A549 (cell line): ENCODE measurements at regions not wholly inside any gene's neighbourhood (a gene's known extent, or its start where the extent isn't known, plus 50 kb on each side); places are given as distances from the start of the nearest gene placed in this dataset.

Experiments used
- ATAC-seq, 2 experiments: fragments of 200-7000 bp in 1 of 2; fragments of >200 bp in 1 of 2; cut with Nextera tagmentation in 1 of 2; cut with Tn5 transposase in 1 of 2; 3 replicates each; pipeline versions ENCODE4 v1.8.0 to v1.9.1; 2018 to 2020; ENCODE audit warnings: mild to moderate bottlenecking in 1 of 2, moderate library complexity in 1 of 2
- CTCF ChIA-PET: fragments of 300-600 bp; sonication (Branson Sonifier 250); formaldehyde crosslinking; extraction: SDS; loops from one replicate; lab custom pipeline; 2021; ENCODE audit warnings: antibody characterized with exemption, inconsistent platforms; lab: Yijun Ruan, JAX
- POLR2A ChIA-PET: fragments of 350-600 bp; formaldehyde crosslinking; extraction: SDS; loops from one replicate; lab custom pipeline; 2021; ENCODE audit warnings: antibody characterized with exemption, inconsistent platforms; lab: Yijun Ruan, JAX
- DNase-seq, 2 experiments: peaks; one replicate each; pipeline versions ENCODE4 v3.0.0 to v3.0.0-alpha.2; 2011 to 2016; ENCODE audit warnings: low read depth in 1 of 2, low spot score in 1 of 2
- FAIRE-seq: peaks from 2 replicates; lab custom pipeline; 2011; peaks lifted over from hg19 to GRCh38; lab: Jason Lieb, UNC
- H3K27ac ChIP-seq, 2 experiments: fragments of >200 bp; sonication (Bioruptor Twin); formaldehyde crosslinking; 3 replicates each; pipeline ENCODE4 v1.5.1; 2016 to 2017
- H3K4me1 ChIP-seq: fragments of >200 bp; sonication (Bioruptor Twin); formaldehyde crosslinking; 3 replicates; pipeline ENCODE4 v1.6.1; 2016
- H3K4me2 ChIP-seq: fragments of >200 bp; sonication (Bioruptor Twin); formaldehyde crosslinking; 3 replicates; pipeline ENCODE4 v1.6.1; 2016
- H3K4me3 ChIP-seq: fragments of >200 bp; sonication (Bioruptor Twin); formaldehyde crosslinking; 3 replicates; pipeline ENCODE4 v1.5.1; 2016
- H3K9me3 ChIP-seq: fragments of >200 bp; sonication (Bioruptor Twin); formaldehyde crosslinking; 3 replicates; pipeline ENCODE4 v1.6.1; 2016
- CHD4 ChIP-seq: fragments of 200-600 bp; sonication (generic); IDR thresholded peaks from 2 replicates; pipeline ENCODE4 v1.6.1; 2016; ENCODE audit warnings: antibody characterized with exemption, mild to moderate bottlenecking, borderline replicate concordance
- EHMT2 ChIP-seq: fragments of 200-600 bp; sonication (generic); IDR thresholded peaks from 2 replicates; pipeline ENCODE4 v1.6.1; 2016; ENCODE audit warnings: antibody characterized with exemption, low read depth, mild to moderate bottlenecking, moderate library complexity
- EP300 ChIP-seq, 2 experiments: fragments of >200 bp; sonication (Bioruptor Twin); formaldehyde crosslinking; IDR thresholded peaks; 2 replicates in 1 of 2; 3 replicates in 1 of 2; pipeline ENCODE4 v1.6.1; 2016 to 2017
- FOSB ChIP-seq: fragments of 250-450 bp; sonication (Bioruptor Pico); IDR thresholded peaks from 2 replicates; pipeline ENCODE4 v1.5.0; 2020; ENCODE audit warnings: mild to moderate bottlenecking, moderate library complexity
- HDAC2 ChIP-seq: fragments of 200-600 bp; sonication (generic); IDR thresholded peaks from 2 replicates; pipeline ENCODE4 v1.6.1; 2016
- HEYL ChIP-seq: fragments of 250-450 bp; sonication (Bioruptor Pico); IDR thresholded peaks from 2 replicates; pipeline ENCODE4 v1.8.0; 2021; ENCODE audit warnings: mild to moderate bottlenecking, moderate library complexity
- HOXA7 ChIP-seq: fragments of 250-450 bp; sonication (Bioruptor Pico); IDR thresholded peaks from 2 replicates; pipeline ENCODE4 v1.5.0; 2020; ENCODE audit warnings: mild to moderate bottlenecking, moderate library complexity
- HOXB5 ChIP-seq: fragments of 250-450 bp; sonication (Bioruptor Pico); IDR thresholded peaks from 2 replicates; pipeline ENCODE4 v1.5.0; 2020; ENCODE audit warnings: mild to moderate bottlenecking, moderate library complexity
- JUN ChIP-seq, 2 experiments: fragments of >200 bp; sonication (Bioruptor Twin); formaldehyde crosslinking; IDR thresholded peaks; 2 replicates in 1 of 2; 3 replicates in 1 of 2; pipeline ENCODE4 v1.6.1; 2016 to 2017
- MAFK ChIP-seq: fragments of 450-650 bp; IDR thresholded peaks from 2 replicates; pipeline ENCODE4 v1.6.1; 2014; ENCODE audit not compliant: partially characterized antibody
- MAZ ChIP-seq: fragments of 150-350 bp; IDR thresholded peaks from 2 replicates; pipeline ENCODE4 v1.6.1; 2014; ENCODE audit warnings: antibody characterized with exemption, low read depth, low read length, borderline replicate concordance
- POLR2A ChIP-seq: IDR thresholded peaks from 2 replicates; pipeline ENCODE4 v1.6.1; 2012; ENCODE audit warnings: mild to moderate bottlenecking, low read length
- POLR2AphosphoS2 ChIP-seq: conservative IDR thresholded peaks from 2 replicates; pipeline ENCODE4 v1.6.1; 2012; ENCODE audit warnings: low read length, improper control_type of control experiment, inconsistent platforms
- RARB ChIP-seq: fragments of 250-450 bp; sonication (Bioruptor Pico); IDR thresholded peaks from 2 replicates; pipeline ENCODE4 v1.8.0; 2021; ENCODE audit warnings: mild to moderate bottlenecking, moderate library complexity
- RNF2 ChIP-seq: fragments of 200-600 bp; sonication (generic); IDR thresholded peaks from 2 replicates; pipeline ENCODE4 v1.6.1; 2016; ENCODE audit warnings: low read depth, mild to moderate bottlenecking, antibody characterized with exemption, moderate library complexity, borderline replicate concordance
- SMC3 ChIP-seq: fragments of >200 bp; sonication (Bioruptor Twin); formaldehyde crosslinking; IDR thresholded peaks from 3 replicates; pipeline ENCODE4 v1.6.1; 2018; ENCODE audit warnings: inconsistent platforms
- TFCP2L1 ChIP-seq: fragments of 250-450 bp; sonication (Bioruptor Pico); IDR thresholded peaks from 2 replicates; pipeline ENCODE4 v1.5.0; 2021; ENCODE audit warnings: mild to moderate bottlenecking
- USF2 ChIP-seq: fragments of 450-650 bp; IDR thresholded peaks from 2 replicates; pipeline ENCODE4 v1.6.1; 2014; ENCODE audit warnings: antibody characterized with exemption
- ZSCAN20 ChIP-seq: fragments of 250-450 bp; sonication (Bioruptor Pico); IDR thresholded peaks from 2 replicates; pipeline ENCODE4 v1.8.0; 2022; ENCODE audit warnings: mild to moderate bottlenecking, moderate library complexity
- WGBS: methylation state at CpG from one replicate; pipeline ENCODE4 v1.1.6; 2017; ENCODE audit errors: missing lambda C conversion rate; 5-methylcytosine and 5-hydroxymethylcytosine counted together
- TF ChIP-seq, protein P1 (sequence below): fragments of 250-450 bp; sonication (Bioruptor Pico); IDR thresholded peaks from 2 replicates; pipeline ENCODE4 v1.5.0; 2020; ENCODE audit warnings: low read depth, mild to moderate bottlenecking, moderate library complexity
- TF ChIP-seq, protein P2 (sequence below): IDR thresholded peaks from 2 replicates; pipeline ENCODE4 v1.6.1; 2012
- TF ChIP-seq, protein P3 (sequence below): IDR thresholded peaks from 2 replicates; pipeline ENCODE4 v1.6.1; 2012; ENCODE audit warnings: low read depth, borderline replicate concordance

- Histone ChIP-seq H3K4me2 (no peak overlapping the region), H3K4me3 (no peak overlapping the region), H3K27ac (no peak overlapping the region), H3K4me1 (no peaks in the 10 kb centered on the region), H3K9me3 (no peaks in the 10 kb centered on the region)
- WGBS = 25% methylated on average over 2 of the region's 2 CpGs
- FAIRE-seq (no peak), ATAC-seq (no peak), DNase-seq (no peak)
- ChIA-PET POLR2A (no interaction called here), CTCF (no interaction called here)
- TF ChIP-seq, protein P1, sequence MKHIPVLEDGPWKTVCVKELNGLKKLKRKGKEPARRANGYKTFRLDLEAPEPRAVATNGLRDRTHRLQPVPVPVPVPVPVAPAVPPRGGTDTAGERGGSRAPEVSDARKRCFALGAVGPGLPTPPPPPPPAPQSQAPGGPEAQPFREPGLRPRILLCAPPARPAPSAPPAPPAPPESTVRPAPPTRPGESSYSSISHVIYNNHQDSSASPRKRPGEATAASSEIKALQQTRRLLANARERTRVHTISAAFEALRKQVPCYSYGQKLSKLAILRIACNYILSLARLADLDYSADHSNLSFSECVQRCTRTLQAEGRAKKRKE = no peak
- no peak for TF ChIP-seq ZSCAN20 (CRISPR knock-in tag)
- TF ChIP-seq, protein P2, sequence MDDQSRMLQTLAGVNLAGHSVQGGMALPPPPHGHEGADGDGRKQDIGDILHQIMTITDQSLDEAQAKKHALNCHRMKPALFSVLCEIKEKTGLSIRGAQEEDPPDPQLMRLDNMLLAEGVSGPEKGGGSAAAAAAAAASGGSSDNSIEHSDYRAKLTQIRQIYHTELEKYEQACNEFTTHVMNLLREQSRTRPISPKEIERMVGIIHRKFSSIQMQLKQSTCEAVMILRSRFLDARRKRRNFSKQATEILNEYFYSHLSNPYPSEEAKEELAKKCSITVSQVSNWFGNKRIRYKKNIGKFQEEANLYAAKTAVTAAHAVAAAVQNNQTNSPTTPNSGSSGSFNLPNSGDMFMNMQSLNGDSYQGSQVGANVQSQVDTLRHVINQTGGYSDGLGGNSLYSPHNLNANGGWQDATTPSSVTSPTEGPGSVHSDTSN = no peak
- no peak for TF ChIP-seq HEYL
- no peak for TF ChIP-seq USF2
- no peak for TF ChIP-seq RARB
- TF ChIP-seq EHMT2 = no peak
- no peak for TF ChIP-seq POLR2AphosphoS2
- no peak for TF ChIP-seq SMC3
- no peak for TF ChIP-seq HOXB5
Observed at GRCh38 chr16:13331918-13332317, 430.5 kb downstream of the SHISA9 start.

DNA sequence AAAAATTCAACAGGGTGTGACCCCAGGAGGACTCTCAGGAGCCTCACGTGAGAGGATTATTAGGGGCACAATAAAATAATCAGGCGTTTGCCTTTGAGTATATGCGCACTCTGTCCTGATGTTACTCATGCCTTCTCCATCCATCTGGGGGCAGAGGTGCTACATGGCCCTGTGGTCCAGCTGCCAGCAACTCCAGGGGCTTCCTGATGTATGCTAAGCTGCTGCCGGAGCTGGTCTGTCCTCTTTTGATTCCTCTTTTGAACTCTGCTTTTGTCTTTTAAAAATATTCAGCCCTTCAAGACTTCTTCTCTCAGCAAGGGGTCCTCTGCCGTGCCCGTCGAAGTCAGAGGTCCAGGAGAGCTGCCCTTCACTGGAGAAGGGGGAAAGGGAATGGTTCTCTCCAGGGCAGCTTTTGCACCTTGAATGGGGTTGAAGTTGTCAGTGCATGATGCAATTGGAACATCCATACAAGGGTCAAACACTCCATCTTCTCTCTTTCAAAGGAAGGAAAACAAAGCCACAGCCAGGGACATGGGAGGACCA, 431.4 kb downstream of the SHISA9 start:
- ChIA-PET CTCF (no interaction called here), POLR2A (no interaction called here)
- Histone ChIP-seq H3K9me3 (no peaks in the 10 kb centered on the region), H3K4me3 (no peak overlapping the region), H3K27ac (no peak overlapping the region), H3K4me1 (no peaks in the 10 kb centered on the region), H3K4me2 (no peak overlapping the region)
- DNase-seq (no peak), ATAC-seq (no peak), FAIRE-seq (no peak)
- 20% methylated on average over 7 of the region's 7 CpGs for WGBS
- TF ChIP-seq RNF2 = no peak
- no peak for TF ChIP-seq FOSB (CRISPR knock-in tag)
- no peak for TF ChIP-seq EP300 (IDR thresholded peaks at IDR 0.05)
- no peak for TF ChIP-seq MAFK
- TF ChIP-seq, protein P2 = no peak
- TF ChIP-seq HOXA7 = no peak
- no peak for TF ChIP-seq POLR2A

DNA sequence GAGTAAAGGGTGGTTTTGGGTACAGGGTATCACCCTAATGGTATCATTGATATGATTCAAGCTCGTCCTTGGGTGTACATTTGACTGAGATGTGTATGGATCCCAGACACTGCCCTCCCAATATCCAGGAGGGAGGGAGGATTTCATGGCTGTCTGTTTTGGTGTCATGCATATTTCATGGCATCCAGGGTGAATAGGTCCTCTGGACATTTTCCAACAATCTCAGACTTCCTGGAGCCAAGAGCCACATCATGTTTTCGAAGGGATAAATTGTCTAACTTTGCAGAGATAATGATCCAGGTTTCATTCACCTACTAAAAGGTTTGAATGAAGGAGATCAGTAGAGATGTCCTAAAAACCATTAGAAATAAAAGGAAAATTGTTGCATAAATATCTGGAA, 431.9 kb downstream of the SHISA9 start:
- 4% methylated on average over 2 of the region's 2 CpGs for WGBS
- TF ChIP-seq JUN (IDR thresholded peaks at IDR 0.05) (no peak), MAZ (no peak), POLR2AphosphoS2 (no peak), CHD4 (no peak), TFCP2L1 (no peak), HDAC2 (no peak)
- TF ChIP-seq, protein P3, sequence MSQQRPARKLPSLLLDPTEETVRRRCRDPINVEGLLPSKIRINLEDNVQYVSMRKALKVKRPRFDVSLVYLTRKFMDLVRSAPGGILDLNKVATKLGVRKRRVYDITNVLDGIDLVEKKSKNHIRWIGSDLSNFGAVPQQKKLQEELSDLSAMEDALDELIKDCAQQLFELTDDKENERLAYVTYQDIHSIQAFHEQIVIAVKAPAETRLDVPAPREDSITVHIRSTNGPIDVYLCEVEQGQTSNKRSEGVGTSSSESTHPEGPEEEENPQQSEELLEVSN = no peak
- Histone ChIP-seq H3K9me3 (no peaks in the 10 kb centered on the region), H3K4me3 (no peak overlapping the region), H3K4me2 (no peak overlapping the region), H3K27ac (no peak overlapping the region), H3K4me1 (no peaks in the 10 kb centered on the region)
- CTCF ChIA-PET = no interaction called here
- ATAC-seq (no peak), DNase-seq (no peak), FAIRE-seq (no peak)
- POLR2A ChIA-PET = no interaction called here
